ENCODE measurements at regions not wholly inside any gene's neighbourhood (a gene's known extent, or its start where the extent isn't known, plus 50 kb on each side); places are given as distances from the start of the nearest gene placed in this dataset.
"Not testable (repeated sequence)": the region's sequence is repeated elsewhere in the genome, so short reads cannot be mapped to it uniquely, and the experiment has no call there.

GRCh38 chr2:146730882-146731281, 1113.9 kb upstream of the ACVR2A start:
- no peak for TF ChIP-seq CTCF (IDR thresholded peaks at IDR 0.05; ENCODE audit: control extremely low read depth, extremely low read depth, low read depth, missing control alignments)
- no peak for DNase-seq (ENCODE audit: extremely low spot score)
- CTCF ChIA-PET = interaction anchor here (0.6 to 1.7 kb wide), 3 partner anchors 15 to 1180 kb away, joined by 3 read pairs; no protein-coding TSS in a partner anchor
- POLR2A ChIA-PET = no interaction called here

- no peak for DNase-seq (ENCODE audit: extremely low spot score)
- ChIA-PET POLR2A (no interaction called here), CTCF (interaction anchor here (1.0 kb wide), 1 partner anchor 8 kb away, joined by 3 read pairs; no protein-coding TSS in a partner anchor)
- no peak for TF ChIP-seq CTCF (IDR thresholded peaks at IDR 0.05; ENCODE audit: control extremely low read depth, extremely low read depth, low read depth, missing control alignments)
Observed at GRCh38 chr2:146721486-146721885, 1123.3 kb upstream of the ACVR2A start.

GRCh38 chr2:146720170-146720569, 1124.7 kb upstream of the ACVR2A start:
- ChIA-PET CTCF (no interaction called here), POLR2A (no interaction called here)
- no peak for DNase-seq (ENCODE audit: extremely low spot score)
- TF ChIP-seq CTCF (IDR thresholded peaks at IDR 0.05; ENCODE audit: control extremely low read depth, extremely low read depth, low read depth, missing control alignments) = no peak

GRCh38 chr2:146716591-146716990, 1128.2 kb upstream of the ACVR2A start:
- CTCF ChIA-PET = interaction anchor here (0.8 to 0.9 kb wide), 2 partner anchors 13 to 41 kb away, joined by 3 read pairs; no protein-coding TSS in a partner anchor
- POLR2A ChIA-PET = no interaction called here
- no peak for DNase-seq (ENCODE audit: extremely low spot score)
- no peak for TF ChIP-seq CTCF (IDR thresholded peaks at IDR 0.05; ENCODE audit: control extremely low read depth, extremely low read depth, low read depth, missing control alignments)

- no peak for DNase-seq (ENCODE audit: extremely low spot score)
- ChIA-PET POLR2A (no interaction called here), CTCF (no interaction called here)
- TF ChIP-seq CTCF (IDR thresholded peaks at IDR 0.05; ENCODE audit: control extremely low read depth, extremely low read depth, low read depth, missing control alignments) = no peak
Observed at GRCh38 chr2:146709004-146709403, 1135.8 kb upstream of the ACVR2A start.

GRCh38 chr2:146701183-146701582, 1143.6 kb upstream of the ACVR2A start:
- POLR2A ChIA-PET = no interaction called here
- no peak for TF ChIP-seq CTCF (IDR thresholded peaks at IDR 0.05; ENCODE audit: control extremely low read depth, extremely low read depth, low read depth, missing control alignments)
- CTCF ChIA-PET = interaction anchor here (1.0 kb wide), 1 partner anchor 10 kb away, joined by 3 read pairs; no protein-coding TSS in a partner anchor
- DNase-seq (ENCODE audit: extremely low spot score) = no peak

GRCh38 chr2:146697307-146697706, 1147.5 kb upstream of the ACVR2A start:
- TF ChIP-seq CTCF (IDR thresholded peaks at IDR 0.05; ENCODE audit: control extremely low read depth, extremely low read depth, low read depth, missing control alignments) = no peak
- ChIA-PET POLR2A (no interaction called here), CTCF (interaction anchor here (1.9 kb wide), 1 partner anchor 15 kb away, joined by 6 read pairs; no protein-coding TSS in a partner anchor)
- DNase-seq (ENCODE audit: extremely low spot score) = no peak

- POLR2A ChIA-PET; CTCF ChIA-PET; DNase-seq (ENCODE audit: extremely low spot score): not testable (repeated sequence)
Observed at GRCh38 chr2:146696787-146697186, 1148.0 kb upstream of the ACVR2A start.
